Keratinocyte (primary cell): ENCODE measurements at regions not wholly inside any gene's neighbourhood (a gene's known extent, or its start where the extent isn't known, plus 50 kb on each side); places are given as distances from the start of the nearest gene placed in this dataset.

Experiments used
- CTCF ChIP-seq, 3 experiments: IDR thresholded peaks in 1 of 3; conservative IDR thresholded peaks in 1 of 3; optimal IDR thresholded peaks in 1 of 3; 2 replicates in 2 of 3; 3 replicates in 1 of 3; pipeline versions ENCODE3 to v1.5.1; 2011; ENCODE audit warnings: low read length in 3 of 3, mild to moderate bottlenecking in 3 of 3, moderate library complexity in 2 of 3, control low read depth in 1 of 3, inconsistent platforms in 1 of 3; ENCODE audit not compliant: insufficient read depth in 2 of 3; ENCODE audit errors: extremely low read depth in 1 of 3
- EZH2 ChIP-seq: IDR thresholded peaks from one replicate; pipeline ENCODE4 v1.6.1; 2012; ENCODE audit warnings: inconsistent platforms, mild to moderate bottlenecking, low read length, moderate library complexity

- TF ChIP-seq CTCF (optimal IDR thresholded peaks at IDR 0.05 in 1 of 3, IDR thresholded peaks at IDR 0.05 in 1 of 3, conservative IDR thresholded peaks at IDR 0.05 in 1 of 3; ENCODE audit: extremely low read depth in 1 of 3, insufficient read depth in 2 of 3, low read length in 3 of 3) (no peak), EZH2 (no peak)
Measured at GRCh38 chr6:14828201-14828611, 417.7 kb upstream of the JARID2 start.
